ENCODE measurements at regions not wholly inside any gene's neighbourhood (a gene's known extent, or its start where the extent isn't known, plus 50 kb on each side); places are given as distances from the start of the nearest gene placed in this dataset.

DNA sequence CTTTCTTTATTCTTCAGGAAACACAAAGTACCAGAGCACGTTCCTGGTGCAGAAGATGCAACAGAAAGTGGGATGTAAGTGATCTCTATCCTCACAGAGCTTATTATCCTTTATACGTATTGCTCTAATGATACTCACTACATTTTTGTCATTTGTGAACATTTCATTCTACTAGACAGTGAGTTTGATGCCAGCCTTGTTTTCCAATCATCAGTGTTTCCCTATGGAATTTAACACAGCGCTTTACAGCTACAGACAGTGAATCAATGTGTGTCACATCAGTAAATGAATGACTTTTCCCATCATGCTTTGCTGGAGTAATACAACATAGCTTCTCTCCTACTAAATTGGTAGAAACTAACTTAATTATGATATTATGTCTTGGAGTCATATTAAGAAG lies 175.5 kb downstream of the SDHAF3 start:
- CTCF ChIA-PET = no interaction called here
- H3K4me1 Mint-ChIP-seq = no peaks in the 10 kb centered on the region

DNA sequence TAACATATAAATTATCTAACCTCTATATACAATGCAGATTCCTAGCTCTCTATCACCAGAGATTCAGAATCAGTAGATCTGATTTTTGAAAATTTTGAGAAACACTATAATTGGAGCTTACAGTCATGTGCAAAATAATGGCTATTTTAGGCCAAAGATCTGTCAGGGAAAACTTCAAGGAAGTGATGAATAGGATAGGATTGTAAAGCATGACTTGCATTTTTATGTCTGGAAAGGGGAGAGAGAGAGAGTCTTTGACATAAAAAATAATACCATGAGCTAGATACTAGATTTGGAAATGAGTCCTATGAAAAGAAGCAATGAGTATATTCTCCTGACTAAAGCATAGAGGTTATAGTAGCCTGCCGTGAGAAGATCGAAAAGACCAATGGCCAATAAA lies 181.1 kb downstream of the SDHAF3 start:
- Mint-ChIP-seq H3K27ac (no peak overlapping the region), H3K4me3 (no peak overlapping the region), H3K27me3 (ENCODE audit: low read depth) (no peaks in the 10 kb centered on the region), H3K4me1 (no peaks in the 10 kb centered on the region), H3K9me3 (no peaks in the 10 kb centered on the region), H3K36me3 (no peaks in the 10 kb centered on the region)
- TF ChIP-seq SOX15 (CRISPR knock-in tag; IDR thresholded peaks at IDR 0.05) (no peak), ZNF263 (CRISPR knock-in tag; IDR thresholded peaks at IDR 0.05; ENCODE audit: low read depth) (no peak), HMGA2 (CRISPR knock-in tag; IDR thresholded peaks at IDR 0.05) (no peak), PRRX2 (CRISPR knock-in tag; IDR thresholded peaks at IDR 0.05) (no peak), OVOL2 (CRISPR knock-in tag; IDR thresholded peaks at IDR 0.05; ENCODE audit: borderline replicate concordance) (no peak), NR3C1 (CRISPR knock-in tag; conservative IDR thresholded peaks at IDR 0.05; ENCODE audit: low read depth) (no peak)
- TF ChIP-seq, protein P1, sequence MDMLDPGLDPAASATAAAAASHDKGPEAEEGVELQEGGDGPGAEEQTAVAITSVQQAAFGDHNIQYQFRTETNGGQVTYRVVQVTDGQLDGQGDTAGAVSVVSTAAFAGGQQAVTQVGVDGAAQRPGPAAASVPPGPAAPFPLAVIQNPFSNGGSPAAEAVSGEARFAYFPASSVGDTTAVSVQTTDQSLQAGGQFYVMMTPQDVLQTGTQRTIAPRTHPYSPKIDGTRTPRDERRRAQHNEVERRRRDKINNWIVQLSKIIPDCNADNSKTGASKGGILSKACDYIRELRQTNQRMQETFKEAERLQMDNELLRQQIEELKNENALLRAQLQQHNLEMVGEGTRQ (CRISPR knock-in tag; IDR thresholded peaks at IDR 0.05) = no peak
- TF ChIP-seq, protein P2, sequence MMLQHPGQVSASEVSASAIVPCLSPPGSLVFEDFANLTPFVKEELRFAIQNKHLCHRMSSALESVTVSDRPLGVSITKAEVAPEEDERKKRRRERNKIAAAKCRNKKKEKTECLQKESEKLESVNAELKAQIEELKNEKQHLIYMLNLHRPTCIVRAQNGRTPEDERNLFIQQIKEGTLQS (CRISPR knock-in tag; conservative IDR thresholded peaks at IDR 0.05) = no peak
- no peak for DNase-seq (ENCODE audit: low spot score)
- no peak for ATAC-seq
- CTCF ChIA-PET = interaction anchor here (0.6 kb wide), 1 partner anchor 119 kb away, joined by 3 read pairs; no protein-coding TSS in a partner anchor
- POLR2A ChIA-PET = no interaction called here

More for the DNA sequence above, 175.5 kb downstream of the SDHAF3 start:
- TF ChIP-seq ZBTB21 (CRISPR knock-in tag; IDR thresholded peaks at IDR 0.05; ENCODE audit: borderline replicate concordance) = no peak
- TF ChIP-seq, protein P3, sequence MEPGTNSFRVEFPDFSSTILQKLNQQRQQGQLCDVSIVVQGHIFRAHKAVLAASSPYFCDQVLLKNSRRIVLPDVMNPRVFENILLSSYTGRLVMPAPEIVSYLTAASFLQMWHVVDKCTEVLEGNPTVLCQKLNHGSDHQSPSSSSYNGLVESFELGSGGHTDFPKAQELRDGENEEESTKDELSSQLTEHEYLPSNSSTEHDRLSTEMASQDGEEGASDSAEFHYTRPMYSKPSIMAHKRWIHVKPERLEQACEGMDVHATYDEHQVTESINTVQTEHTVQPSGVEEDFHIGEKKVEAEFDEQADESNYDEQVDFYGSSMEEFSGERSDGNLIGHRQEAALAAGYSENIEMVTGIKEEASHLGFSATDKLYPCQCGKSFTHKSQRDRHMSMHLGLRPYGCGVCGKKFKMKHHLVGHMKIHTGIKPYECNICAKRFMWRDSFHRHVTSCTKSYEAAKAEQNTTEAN (CRISPR knock-in tag; IDR thresholded peaks at IDR 0.05) = no peak
- TF ChIP-seq, protein P4, sequence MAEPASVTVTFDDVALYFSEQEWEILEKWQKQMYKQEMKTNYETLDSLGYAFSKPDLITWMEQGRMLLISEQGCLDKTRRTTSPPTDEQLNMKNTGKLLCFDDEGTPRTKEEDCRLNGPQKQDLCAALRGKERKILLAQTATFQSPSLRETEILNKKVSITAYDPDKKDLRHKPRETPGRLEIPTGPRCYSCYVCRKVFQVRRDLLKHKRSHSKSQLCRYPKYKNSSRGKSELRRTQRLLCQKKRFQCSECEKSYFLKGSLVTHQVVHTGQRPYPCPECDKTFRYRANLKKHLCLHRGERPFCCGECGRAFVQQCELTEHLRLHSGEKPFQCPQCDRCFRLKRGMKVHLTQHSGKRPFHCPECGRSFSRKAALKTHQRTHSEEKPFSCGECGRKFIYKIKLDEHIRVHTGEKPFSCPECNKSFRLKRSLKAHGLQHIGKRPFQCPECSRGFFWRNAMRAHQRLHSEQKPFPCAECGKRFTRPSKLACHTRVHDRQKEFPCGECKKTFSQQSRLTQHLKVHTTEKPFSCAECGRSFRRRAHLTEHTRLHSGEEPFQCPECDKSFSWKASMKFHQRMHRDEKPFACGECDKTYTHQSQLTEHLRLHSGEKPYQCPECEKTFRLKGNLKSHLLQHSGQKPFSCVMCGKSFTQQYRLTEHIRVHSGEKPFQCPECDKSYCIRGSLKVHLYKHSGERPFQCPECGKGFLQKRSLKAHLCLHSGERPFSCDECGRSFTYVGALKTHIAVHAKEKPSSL (CRISPR knock-in tag; conservative IDR thresholded peaks at IDR 0.05) = no peak
- no peak overlapping the region for H3K4me3 Mint-ChIP-seq
- H3K36me3 Mint-ChIP-seq = no peaks in the 10 kb centered on the region
- no peak overlapping the region for H3K27ac Mint-ChIP-seq
- ATAC-seq = no peak
- no peaks in the 10 kb centered on the region for H3K27me3 Mint-ChIP-seq (ENCODE audit: low read depth)
- no peak for DNase-seq (ENCODE audit: low spot score)
- H3K9me3 Mint-ChIP-seq = peaks cover 4% of the 10 kb centered on the region
- POLR2A ChIA-PET = no interaction called here

DNA sequence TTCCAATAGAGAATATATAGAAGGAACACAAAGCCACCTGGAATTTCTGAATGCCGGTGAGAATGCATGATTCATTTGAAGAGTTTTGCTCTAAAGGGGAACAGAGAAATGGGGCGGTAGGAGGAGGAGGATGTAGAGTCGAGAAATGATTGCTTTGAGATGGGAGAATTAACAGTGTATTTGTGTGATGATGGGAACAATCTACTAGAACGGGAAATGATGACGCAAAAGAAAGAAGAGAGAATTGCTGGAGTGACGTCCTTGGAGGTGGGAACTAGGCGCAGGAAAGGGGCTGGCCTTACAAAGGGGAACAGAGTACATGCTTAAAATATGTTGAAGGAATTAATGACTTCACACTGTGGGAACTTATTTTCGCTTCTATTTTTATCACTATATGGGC lies 188.1 kb downstream of the SDHAF3 start:
- H3K27me3 Mint-ChIP-seq (ENCODE audit: low read depth) = no peaks in the 10 kb centered on the region
- H3K9me3 Mint-ChIP-seq = peaks cover 12% of the 10 kb centered on the region
- H3K27ac Mint-ChIP-seq = no peak overlapping the region
- peaks cover 11% of the 10 kb centered on the region for H3K36me3 Mint-ChIP-seq
- no peak overlapping the region for H3K4me3 Mint-ChIP-seq
- CTCF ChIA-PET = no interaction called here
- no peak for DNase-seq (ENCODE audit: low spot score)
- no peak for ATAC-seq
- POLR2A ChIA-PET = no interaction called here
- H3K4me1 Mint-ChIP-seq = no peaks in the 10 kb centered on the region
- no peak for TF ChIP-seq EMX1 (CRISPR knock-in tag; IDR thresholded peaks at IDR 0.05)
- TF ChIP-seq, protein P3 (CRISPR knock-in tag; IDR thresholded peaks at IDR 0.05) = no peak
- TF ChIP-seq, protein P5, sequence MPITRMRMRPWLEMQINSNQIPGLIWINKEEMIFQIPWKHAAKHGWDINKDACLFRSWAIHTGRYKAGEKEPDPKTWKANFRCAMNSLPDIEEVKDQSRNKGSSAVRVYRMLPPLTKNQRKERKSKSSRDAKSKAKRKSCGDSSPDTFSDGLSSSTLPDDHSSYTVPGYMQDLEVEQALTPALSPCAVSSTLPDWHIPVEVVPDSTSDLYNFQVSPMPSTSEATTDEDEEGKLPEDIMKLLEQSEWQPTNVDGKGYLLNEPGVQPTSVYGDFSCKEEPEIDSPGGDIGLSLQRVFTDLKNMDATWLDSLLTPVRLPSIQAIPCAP (CRISPR knock-in tag; IDR thresholded peaks at IDR 0.05) = no peak
- no peak for TF ChIP-seq ZNF138 (CRISPR knock-in tag; conservative IDR thresholded peaks at IDR 0.05)
- TF ChIP-seq ZNF396 (CRISPR knock-in tag; IDR thresholded peaks at IDR 0.05; ENCODE audit: borderline replicate concordance) = no peak
- TF ChIP-seq, protein P6, sequence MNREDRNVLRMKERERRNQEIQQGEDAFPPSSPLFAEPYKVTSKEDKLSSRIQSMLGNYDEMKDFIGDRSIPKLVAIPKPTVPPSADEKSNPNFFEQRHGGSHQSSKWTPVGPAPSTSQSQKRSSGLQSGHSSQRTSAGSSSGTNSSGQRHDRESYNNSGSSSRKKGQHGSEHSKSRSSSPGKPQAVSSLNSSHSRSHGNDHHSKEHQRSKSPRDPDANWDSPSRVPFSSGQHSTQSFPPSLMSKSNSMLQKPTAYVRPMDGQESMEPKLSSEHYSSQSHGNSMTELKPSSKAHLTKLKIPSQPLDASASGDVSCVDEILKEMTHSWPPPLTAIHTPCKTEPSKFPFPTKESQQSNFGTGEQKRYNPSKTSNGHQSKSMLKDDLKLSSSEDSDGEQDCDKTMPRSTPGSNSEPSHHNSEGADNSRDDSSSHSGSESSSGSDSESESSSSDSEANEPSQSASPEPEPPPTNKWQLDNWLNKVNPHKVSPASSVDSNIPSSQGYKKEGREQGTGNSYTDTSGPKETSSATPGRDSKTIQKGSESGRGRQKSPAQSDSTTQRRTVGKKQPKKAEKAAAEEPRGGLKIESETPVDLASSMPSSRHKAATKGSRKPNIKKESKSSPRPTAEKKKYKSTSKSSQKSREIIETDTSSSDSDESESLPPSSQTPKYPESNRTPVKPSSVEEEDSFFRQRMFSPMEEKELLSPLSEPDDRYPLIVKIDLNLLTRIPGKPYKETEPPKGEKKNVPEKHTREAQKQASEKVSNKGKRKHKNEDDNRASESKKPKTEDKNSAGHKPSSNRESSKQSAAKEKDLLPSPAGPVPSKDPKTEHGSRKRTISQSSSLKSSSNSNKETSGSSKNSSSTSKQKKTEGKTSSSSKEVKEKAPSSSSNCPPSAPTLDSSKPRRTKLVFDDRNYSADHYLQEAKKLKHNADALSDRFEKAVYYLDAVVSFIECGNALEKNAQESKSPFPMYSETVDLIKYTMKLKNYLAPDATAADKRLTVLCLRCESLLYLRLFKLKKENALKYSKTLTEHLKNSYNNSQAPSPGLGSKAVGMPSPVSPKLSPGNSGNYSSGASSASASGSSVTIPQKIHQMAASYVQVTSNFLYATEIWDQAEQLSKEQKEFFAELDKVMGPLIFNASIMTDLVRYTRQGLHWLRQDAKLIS (CRISPR knock-in tag; IDR thresholded peaks at IDR 0.05; ENCODE audit: borderline replicate concordance) = no peak
- TF ChIP-seq, protein P7, sequence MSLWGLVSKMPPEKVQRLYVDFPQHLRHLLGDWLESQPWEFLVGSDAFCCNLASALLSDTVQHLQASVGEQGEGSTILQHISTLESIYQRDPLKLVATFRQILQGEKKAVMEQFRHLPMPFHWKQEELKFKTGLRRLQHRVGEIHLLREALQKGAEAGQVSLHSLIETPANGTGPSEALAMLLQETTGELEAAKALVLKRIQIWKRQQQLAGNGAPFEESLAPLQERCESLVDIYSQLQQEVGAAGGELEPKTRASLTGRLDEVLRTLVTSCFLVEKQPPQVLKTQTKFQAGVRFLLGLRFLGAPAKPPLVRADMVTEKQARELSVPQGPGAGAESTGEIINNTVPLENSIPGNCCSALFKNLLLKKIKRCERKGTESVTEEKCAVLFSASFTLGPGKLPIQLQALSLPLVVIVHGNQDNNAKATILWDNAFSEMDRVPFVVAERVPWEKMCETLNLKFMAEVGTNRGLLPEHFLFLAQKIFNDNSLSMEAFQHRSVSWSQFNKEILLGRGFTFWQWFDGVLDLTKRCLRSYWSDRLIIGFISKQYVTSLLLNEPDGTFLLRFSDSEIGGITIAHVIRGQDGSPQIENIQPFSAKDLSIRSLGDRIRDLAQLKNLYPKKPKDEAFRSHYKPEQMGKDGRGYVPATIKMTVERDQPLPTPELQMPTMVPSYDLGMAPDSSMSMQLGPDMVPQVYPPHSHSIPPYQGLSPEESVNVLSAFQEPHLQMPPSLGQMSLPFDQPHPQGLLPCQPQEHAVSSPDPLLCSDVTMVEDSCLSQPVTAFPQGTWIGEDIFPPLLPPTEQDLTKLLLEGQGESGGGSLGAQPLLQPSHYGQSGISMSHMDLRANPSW (CRISPR knock-in tag; conservative IDR thresholded peaks at IDR 0.05; ENCODE audit: low read depth) = no peak
- no peak for TF ChIP-seq GTF2I (CRISPR knock-in tag; conservative IDR thresholded peaks at IDR 0.05)

All from WTC11 (cell line).